Nephron (organoid): ENCODE measurements at regions not wholly inside any gene's neighbourhood (a gene's known extent, or its start where the extent isn't known, plus 50 kb on each side); places are given as distances from the start of the nearest gene placed in this dataset.

Experiments
- H3K27ac Mint-ChIP-seq, 3 experiments: 2 replicates each; pipeline ENCODE4 v1.8.0; 2020; ENCODE audit warnings: mixed read lengths in 3 of 3, mild to moderate bottlenecking in 2 of 3, moderate library complexity in 1 of 3
- H3K27me3 Mint-ChIP-seq: 2 replicates; pipeline ENCODE4 v1.8.0; 2021; ENCODE audit warnings: low read depth, mild to moderate bottlenecking, moderate library complexity, mixed read lengths
- H3K36me3 Mint-ChIP-seq: 2 replicates; pipeline ENCODE4 v1.8.0; 2020; ENCODE audit warnings: low read depth, mixed read lengths
- H3K4me1 Mint-ChIP-seq: 2 replicates; pipeline ENCODE4 v1.8.0; 2020; ENCODE audit warnings: mixed read lengths
- H3K4me3 Mint-ChIP-seq, 3 experiments: 2 replicates each; pipeline ENCODE4 v1.8.0; 2020; ENCODE audit warnings: mild to moderate bottlenecking in 3 of 3, mixed read lengths in 3 of 3, moderate library complexity in 2 of 3
- H3K9me3 Mint-ChIP-seq: 2 replicates; pipeline ENCODE4 v1.8.0; 2020; ENCODE audit warnings: mixed read lengths
- TF ChIP-seq, protein P1 (sequence below), 3 experiments: fragments of 200-600 bp; sonication (generic); IDR thresholded peaks; one replicate each; pipeline ENCODE4 v1.5.0; 2021; ENCODE audit warnings: antibody characterized with exemption in 3 of 3; ENCODE audit not compliant: unreplicated experiment in 3 of 3

DNA sequence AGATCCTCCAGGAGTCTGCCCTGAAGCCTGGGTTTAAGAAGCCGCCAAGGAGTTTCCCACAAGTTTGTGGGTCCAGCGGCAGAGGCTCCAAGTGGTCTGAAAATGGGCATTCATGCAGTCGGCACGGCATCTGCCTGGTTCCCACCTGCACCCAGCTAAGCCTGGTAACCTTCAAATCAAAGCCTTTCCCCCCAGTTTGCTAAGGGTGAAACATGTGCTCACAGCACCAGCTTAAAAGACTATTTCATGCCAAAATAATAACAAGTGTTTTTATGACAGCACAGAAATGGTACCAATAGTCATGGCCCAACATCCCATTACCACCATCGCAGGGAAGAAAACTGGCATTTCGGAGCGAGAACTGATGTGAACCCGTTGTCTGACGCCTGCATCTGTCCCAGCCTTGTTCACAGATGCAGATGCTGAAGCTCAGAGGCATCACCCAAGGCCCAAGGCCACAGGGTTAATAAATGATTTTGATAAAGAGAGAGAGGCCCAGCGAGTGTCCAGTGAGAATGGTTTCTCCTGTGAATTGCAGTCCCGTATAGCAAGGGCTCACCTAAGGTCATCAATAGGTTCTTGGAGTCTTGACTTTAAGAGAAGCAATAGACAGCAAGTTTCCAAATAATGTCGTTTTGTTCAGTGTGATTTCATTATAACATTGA is 188.0 kb upstream of the TPM1 start:
- peaks cover 10% of the 10 kb centered on the region for H3K27me3 Mint-ChIP-seq
- peaks cover 1% of the 10 kb centered on the region for H3K36me3 Mint-ChIP-seq
- H3K9me3 Mint-ChIP-seq: peaks cover 1% of the 10 kb centered on the region
- peaks cover 36% of the 10 kb centered on the region for H3K4me1 Mint-ChIP-seq
- TF ChIP-seq, protein P1, sequence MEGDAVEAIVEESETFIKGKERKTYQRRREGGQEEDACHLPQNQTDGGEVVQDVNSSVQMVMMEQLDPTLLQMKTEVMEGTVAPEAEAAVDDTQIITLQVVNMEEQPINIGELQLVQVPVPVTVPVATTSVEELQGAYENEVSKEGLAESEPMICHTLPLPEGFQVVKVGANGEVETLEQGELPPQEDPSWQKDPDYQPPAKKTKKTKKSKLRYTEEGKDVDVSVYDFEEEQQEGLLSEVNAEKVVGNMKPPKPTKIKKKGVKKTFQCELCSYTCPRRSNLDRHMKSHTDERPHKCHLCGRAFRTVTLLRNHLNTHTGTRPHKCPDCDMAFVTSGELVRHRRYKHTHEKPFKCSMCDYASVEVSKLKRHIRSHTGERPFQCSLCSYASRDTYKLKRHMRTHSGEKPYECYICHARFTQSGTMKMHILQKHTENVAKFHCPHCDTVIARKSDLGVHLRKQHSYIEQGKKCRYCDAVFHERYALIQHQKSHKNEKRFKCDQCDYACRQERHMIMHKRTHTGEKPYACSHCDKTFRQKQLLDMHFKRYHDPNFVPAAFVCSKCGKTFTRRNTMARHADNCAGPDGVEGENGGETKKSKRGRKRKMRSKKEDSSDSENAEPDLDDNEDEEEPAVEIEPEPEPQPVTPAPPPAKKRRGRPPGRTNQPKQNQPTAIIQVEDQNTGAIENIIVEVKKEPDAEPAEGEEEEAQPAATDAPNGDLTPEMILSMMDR (IDR thresholded peaks at IDR 0.05; ENCODE audit: unreplicated experiment in 3 of 3): no peak
- H3K4me3 Mint-ChIP-seq: no peak overlapping the region
- peak overlapping the region in 1 of 3 experiments; percentile 76 for H3K27ac Mint-ChIP-seq

GRCh38 chr15:62855085-62855476 is 187.5 kb upstream of the TPM1 start:
- Mint-ChIP-seq H3K9me3 (peaks cover 7% of the 10 kb centered on the region), H3K36me3 (peaks cover 6% of the 10 kb centered on the region), H3K4me3 (no peak overlapping the region), H3K27ac (no peak overlapping the region), H3K27me3 (peaks cover 10% of the 10 kb centered on the region), H3K4me1 (peaks cover 31% of the 10 kb centered on the region)
- TF ChIP-seq, protein P1 (IDR thresholded peaks at IDR 0.05; ENCODE audit: unreplicated experiment in 3 of 3): no peak

GRCh38 chr15:62856466-62857246 is 185.9 kb upstream of the TPM1 start:
- TF ChIP-seq, protein P1 (IDR thresholded peaks at IDR 0.05; ENCODE audit: unreplicated experiment in 3 of 3): no peak
- Mint-ChIP-seq H3K4me1 (peaks cover 17% of the 10 kb centered on the region), H3K4me3 (no peak overlapping the region), H3K27me3 (peaks cover 10% of the 10 kb centered on the region), H3K9me3 (peaks cover 13% of the 10 kb centered on the region), H3K27ac (no peak overlapping the region), H3K36me3 (peaks cover 8% of the 10 kb centered on the region)

DNA sequence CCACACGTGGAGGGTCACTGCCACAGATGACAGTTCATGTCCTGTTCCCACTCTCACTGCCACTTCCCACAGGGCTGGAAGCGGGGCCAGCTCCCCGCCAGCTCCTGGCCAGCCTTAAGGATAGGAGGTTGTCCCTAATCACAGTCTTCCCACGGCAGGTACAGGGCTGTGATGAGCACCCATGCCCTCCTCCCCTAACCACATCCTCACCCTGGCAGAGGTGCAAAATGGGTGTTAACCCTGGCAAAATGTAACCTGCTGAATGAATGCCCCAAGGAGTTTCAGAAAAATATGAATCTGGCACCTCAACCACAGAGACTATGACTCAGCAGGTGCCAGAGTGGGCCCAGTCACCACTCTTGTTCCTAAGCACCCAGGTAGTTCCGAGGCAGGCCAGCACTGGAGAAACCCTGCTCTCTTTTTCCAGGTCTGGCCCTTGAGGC is 185.1 kb upstream of the TPM1 start:
- Mint-ChIP-seq H3K4me1 (peaks cover 13% of the 10 kb centered on the region), H3K27ac (no peak overlapping the region), H3K4me3 (no peak overlapping the region), H3K9me3 (peaks cover 21% of the 10 kb centered on the region), H3K36me3 (peaks cover 8% of the 10 kb centered on the region), H3K27me3 (peaks cover 10% of the 10 kb centered on the region)
- TF ChIP-seq, protein P1 (IDR thresholded peaks at IDR 0.05; ENCODE audit: unreplicated experiment in 3 of 3): no peak

- Mint-ChIP-seq H3K36me3 (peaks cover 8% of the 10 kb centered on the region), H3K27me3 (peaks cover 5% of the 10 kb centered on the region), H3K9me3 (peaks cover 26% of the 10 kb centered on the region), H3K4me1 (peaks cover 9% of the 10 kb centered on the region), H3K4me3 (no peak overlapping the region), H3K27ac (no peak overlapping the region)
- TF ChIP-seq, protein P1 (IDR thresholded peaks at IDR 0.05; ENCODE audit: unreplicated experiment in 3 of 3): no peak
Measured at GRCh38 chr15:62858343-62858742, 184.2 kb upstream of the TPM1 start.
